HepG2 (cell line): ENCODE measurements at regions not wholly inside any gene's neighbourhood (a gene's known extent, or its start where the extent isn't known, plus 50 kb on each side); places are given as distances from the start of the nearest gene placed in this dataset.

ENCODE experiments used
- ATAC-seq: fragments of 200-7000 bp; cut with Tn5 transposase; 3 replicates; pipeline ENCODE4 v1.9.1; 2020; ENCODE audit warnings: mild to moderate bottlenecking, moderate library complexity
- BruUV-seq: library from RNA; stranded (reverse); fragments of 400-500 nt; replicated peaks from 2 replicates; lab custom pipeline; 2021; lab: Mats Ljungman, UMichigan
- CTCF ChIA-PET: fragments of 300-600 bp; formaldehyde crosslinking; extraction: SDS; loops from one replicate; lab custom pipeline; 2021; ENCODE audit warnings: low total read pairs, inconsistent platforms, low intra/inter-chr PET ratio; lab: Yijun Ruan, JAX
- POLR2A ChIA-PET: fragments of 350-600 bp; sonication (Branson Sonifier 250); formaldehyde crosslinking; loops from one replicate; lab custom pipeline; 2020; ENCODE audit warnings: antibody characterized with exemption, inconsistent platforms; lab: Yijun Ruan, JAX
- DNase-seq: peaks from one replicate; pipeline ENCODE4 v3.0.0-alpha.2; 2015; ENCODE audit warnings: low spot score
- FAIRE-seq: peaks from 3 replicates; lab custom pipeline; 2011; peaks lifted over from hg19 to GRCh38; lab: Jason Lieb, UNC
- H2AFZ ChIP-seq: one replicate; pipeline ENCODE4 v1.6.1; 2011; ENCODE audit warnings: low read length, inconsistent platforms
- H3K27ac ChIP-seq: fragments of 300-600 bp; 3 replicates; pipeline ENCODE4 v1.8.0; 2011; ENCODE audit warnings: mixed run types, mild to moderate bottlenecking, mixed read lengths, low read length, inconsistent platforms; ENCODE audit not compliant: insufficient read depth; ENCODE audit errors: extremely low read length
- H3K27me3 ChIP-seq, 2 experiments: fragments of 200-600 bp in 1 of 2; 2 replicates in 1 of 2; 3 replicates in 1 of 2; pipeline versions ENCODE4 v1.6.0 to v1.8.0; 2011; ENCODE audit warnings: low read length in 2 of 2, mild to moderate bottlenecking in 2 of 2, moderate library complexity in 2 of 2, inconsistent platforms in 1 of 2; ENCODE audit not compliant: insufficient read depth in 2 of 2, control insufficient read depth in 1 of 2
- H3K36me3 ChIP-seq, 2 experiments: fragments of 200-600 bp in 1 of 2; replicated peaks in 1 of 2; 2 replicates in 1 of 2; 3 replicates in 1 of 2; pipeline versions ENCODE4 v1.5.1 to v1.8.0; 2011; ENCODE audit warnings: low read length in 2 of 2, inconsistent platforms in 1 of 2; ENCODE audit not compliant: insufficient read depth in 2 of 2, control insufficient read depth in 1 of 2
- H3K4me1 ChIP-seq: 2 replicates; pipeline ENCODE4 v1.5.1; 2012; ENCODE audit warnings: low read length, inconsistent platforms; ENCODE audit not compliant: insufficient read depth
- H3K4me2 ChIP-seq: 2 replicates; pipeline ENCODE4 v1.6.0; 2011; ENCODE audit warnings: low read depth, low read length, inconsistent platforms
- H3K4me3 ChIP-seq, 3 experiments: fragments of 200-600 bp in 1 of 3; sonication (generic), shearing (Covaris generic) in 1 of 3; replicated peaks in 1 of 3; 2 replicates each; pipeline ENCODE4 v1.5.1; 2011 to 2016; ENCODE audit warnings: low read length in 3 of 3, inconsistent platforms in 2 of 3, low read depth in 2 of 3, mild to moderate bottlenecking in 2 of 3, control low read depth in 1 of 3, mixed read lengths in 1 of 3; ENCODE audit not compliant: insufficient read depth in 1 of 3
- H3K79me2 ChIP-seq: one replicate; pipeline ENCODE4 v1.6.1; 2011; ENCODE audit warnings: low read length, inconsistent platforms; ENCODE audit not compliant: insufficient read depth
- H3K9ac ChIP-seq: 2 replicates; pipeline ENCODE4 v1.6.0; 2011; ENCODE audit warnings: mild to moderate bottlenecking, low read depth, low read length, inconsistent platforms; ENCODE audit not compliant: insufficient read depth
- H3K9me3 ChIP-seq: 2 replicates; pipeline ENCODE4 v1.5.1; 2012; ENCODE audit warnings: mild to moderate bottlenecking, low read length
- H4K20me1 ChIP-seq: 2 replicates; pipeline ENCODE4 v1.6.0; 2011; ENCODE audit warnings: inconsistent platforms, mild to moderate bottlenecking, low read length, moderate library complexity; ENCODE audit not compliant: insufficient read depth
- ATF7 ChIP-seq, 2 experiments: fragments of 450-650 bp in 1 of 2; sonication (generic) in 1 of 2; formaldehyde crosslinking in 1 of 2; IDR thresholded peaks; 2 replicates each; pipeline versions ENCODE4 v1.4.0 to v1.6.1; 2016 to 2020; ENCODE audit warnings: antibody characterized with exemption in 1 of 2, mild to moderate bottlenecking in 1 of 2, missing genetic modification reagents in 1 of 2
- CREB1 ChIP-seq, 2 experiments: fragments of 450-650 bp in 1 of 2; IDR thresholded peaks; 2 replicates each; pipeline ENCODE4 v1.6.1; 2016 to 2017; ENCODE audit warnings: control low read depth in 1 of 2, mild to moderate bottlenecking in 1 of 2, missing compliant biosample characterization in 1 of 2, missing genetic modification characterization in 1 of 2
- KDM1A ChIP-seq: IDR thresholded peaks from 2 replicates; pipeline ENCODE4 v1.6.1; 2016; ENCODE audit warnings: missing compliant biosample characterization
- MXI1 ChIP-seq: IDR thresholded peaks from 3 replicates; pipeline ENCODE4 v1.6.1; 2012; ENCODE audit warnings: low read depth, low read length, inconsistent platforms, borderline replicate concordance
- ZNF276 ChIP-seq: sonication (generic); formaldehyde crosslinking; IDR thresholded peaks from 2 replicates; pipeline ENCODE4 v1.4.0; 2020; ENCODE audit warnings: mild to moderate bottlenecking, low read depth, missing genetic modification reagents
- ZNF512B ChIP-seq: sonication (generic); formaldehyde crosslinking; IDR thresholded peaks from 2 replicates; pipeline ENCODE4 v1.5.1; 2020; ENCODE audit warnings: missing genetic modification reagents, mild to moderate bottlenecking, borderline replicate concordance
- ZNF652 ChIP-seq: IDR thresholded peaks from 2 replicates; pipeline ENCODE4 v1.6.1; 2016; ENCODE audit warnings: low read depth, borderline replicate concordance
- ZNF703 ChIP-seq: sonication (generic); formaldehyde crosslinking; IDR thresholded peaks from 2 replicates; pipeline ENCODE4 v1.5.1; 2020; ENCODE audit warnings: missing genetic modification reagents, mild to moderate bottlenecking, moderate library complexity, borderline replicate concordance
- WGBS: methylation state at CpG from one replicate; pipeline ENCODE4 v1.1.6; 2017; ENCODE audit warnings: low lambda C conversion rate; 5-methylcytosine and 5-hydroxymethylcytosine counted together
- in situ Hi-C: cut with HindIII; loops from 2 replicates; pipeline ENCODE4 v1.10.0; 2017; ENCODE audit warnings: low pct_unique_long_range_greater_than_20kb; ENCODE audit not compliant: extremely low pct_ligation_motif_present
- intact Hi-C: fragments of 100-400 bp; cut with micrococcal nuclease; formaldehyde crosslinking; loops from one replicate; pipeline ENCODE4 v1.10.0; 2022; ENCODE audit not compliant: unreplicated experiment

DNA sequence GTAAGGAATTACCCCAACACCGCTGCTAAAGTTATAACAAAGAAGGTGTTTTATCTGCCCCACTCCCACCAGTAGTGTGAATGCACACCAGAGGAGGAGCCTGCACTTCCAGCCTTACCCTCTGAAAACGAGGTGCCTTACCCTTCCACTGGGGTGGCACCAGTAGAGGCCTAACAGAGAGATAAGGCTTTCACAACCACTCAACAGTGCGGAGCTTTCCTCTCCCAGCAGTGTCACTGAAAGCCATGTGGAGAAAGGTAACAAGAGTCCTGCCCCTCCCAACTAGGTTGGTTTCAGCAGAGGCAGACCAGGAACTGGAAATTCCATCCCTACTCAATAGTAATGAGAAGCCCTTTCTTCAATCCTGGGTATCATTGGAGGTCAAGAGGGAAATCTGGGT, 539.2 kb downstream of the VGLL3 start (continued):
- TF ChIP-seq ZNF276 (CRISPR knock-in tag) = no peak
- TF ChIP-seq ZNF652 (CRISPR knock-in tag) = no peak

GRCh38 chr3:86438544-86438943, 552.4 kb downstream of the VGLL3 start:
- under 1% methylated on average over 3 of the region's 3 CpGs for WGBS
- ATAC-seq = no peak
- in situ Hi-C loops = no loop called here
- no peak overlapping the region for H3K9ac ChIP-seq
- H3K79me2 ChIP-seq = no peaks in the 10 kb centered on the region
- H4K20me1 ChIP-seq = no peaks in the 10 kb centered on the region
- no peak overlapping the region for H2AFZ ChIP-seq
- POLR2A ChIA-PET = no interaction called here
- H3K27ac ChIP-seq = no peak overlapping the region
- TF ChIP-seq MXI1 (no peak), ATF7 (IDR thresholded peaks at IDR 0.05) (peak; percentile 84), ATF7 (CRISPR knock-in tag; IDR thresholded peaks at IDR 0.05) (no peak), ZNF512B (no peak), CREB1 (IDR thresholded peaks at IDR 0.05) (peak; percentile 93), CREB1 (CRISPR knock-in tag; IDR thresholded peaks at IDR 0.05) (no peak), ZNF703 (CRISPR knock-in tag) (no peak), KDM1A (CRISPR knock-in tag) (no peak)
- no TSS peak for BruUV-seq
- no peak for FAIRE-seq
- no peaks in the 10 kb centered on the region for H3K4me1 ChIP-seq
- H3K27me3 ChIP-seq = no peaks in the 10 kb centered on the region
- no peak overlapping the region for H3K4me3 ChIP-seq
- CTCF ChIA-PET = no interaction called here
- H3K4me2 ChIP-seq = no peak overlapping the region
- intact Hi-C loops = no loop called here
- H3K9me3 ChIP-seq = no peaks in the 10 kb centered on the region
- H3K36me3 ChIP-seq = no peaks in the 10 kb centered on the region
- no peak for DNase-seq
